ENCODE measurements at regions not wholly inside any gene's neighbourhood (a gene's known extent, or its start where the extent isn't known, plus 50 kb on each side); places are given as distances from the start of the nearest gene placed in this dataset.

GRCh38 chr17:52947418-52947817, 788.9 kb upstream of the CA10 start:
- TF ChIP-seq CTCF (IDR thresholded peaks at IDR 0.05; ENCODE audit: insufficient read depth, low read depth, low read length) (no peak), EZH2 (IDR thresholded peaks at IDR 0.05; ENCODE audit: insufficient read depth, low read length) (no peak)

Measured in astrocyte (in vitro differentiated cells and primary cell).